ENCODE measurements at regions not wholly inside any gene's neighbourhood (a gene's known extent, or its start where the extent isn't known, plus 50 kb on each side); places are given as distances from the start of the nearest gene placed in this dataset.
"Not testable (repeated sequence)": the region's sequence is repeated elsewhere in the genome, so short reads cannot be mapped to it uniquely, and the experiment has no call there.

- DNase-seq (ENCODE audit: low read depth in 2 of 2): no peak
Observed at GRCh38 chr2:167749660-167750059, 497.7 kb downstream of the STK39 start.

GRCh38 chr2:167749016-167749415, 498.4 kb downstream of the STK39 start:
- no peak for DNase-seq (ENCODE audit: low read depth in 2 of 2)

- no peak for DNase-seq (ENCODE audit: low read depth in 2 of 2)
Observed at GRCh38 chr2:167748536-167748935, 498.9 kb downstream of the STK39 start.

GRCh38 chr2:167745667-167746066, 501.7 kb downstream of the STK39 start:
- no peak for DNase-seq (ENCODE audit: low read depth in 2 of 2)

- not testable (repeated sequence) for DNase-seq (ENCODE audit: low read depth in 2 of 2)
Observed at GRCh38 chr2:167739921-167740320, 507.5 kb downstream of the STK39 start.

GRCh38 chr2:167733747-167734146, 513.6 kb downstream of the STK39 start:
- no peak for DNase-seq (ENCODE audit: low read depth in 2 of 2)

GRCh38 chr2:167732326-167732725, 515.1 kb downstream of the STK39 start:
- DNase-seq (ENCODE audit: low read depth in 2 of 2): no peak

- DNase-seq (ENCODE audit: low read depth in 2 of 2): no peak
Observed at GRCh38 chr2:167729911-167730310, 517.5 kb downstream of the STK39 start.

GRCh38 chr2:167726788-167727187, 520.6 kb downstream of the STK39 start:
- DNase-seq (ENCODE audit: low read depth in 2 of 2): no peak

- no peak for DNase-seq (ENCODE audit: low read depth in 2 of 2)
Observed at GRCh38 chr2:167721593-167721992, 525.8 kb downstream of the STK39 start.

GRCh38 chr2:167719410-167719809, 528.0 kb downstream of the STK39 start:
- no peak for DNase-seq (ENCODE audit: low read depth in 2 of 2)

GRCh38 chr2:167718560-167718959, 528.8 kb downstream of the STK39 start:
- DNase-seq (ENCODE audit: low read depth in 2 of 2): no peak

GRCh38 chr2:167715932-167716331, 531.5 kb downstream of the STK39 start:
- DNase-seq (ENCODE audit: low read depth in 2 of 2): no peak

- DNase-seq (ENCODE audit: low read depth in 2 of 2): not testable (repeated sequence)
Observed at GRCh38 chr2:167715498-167715897, 531.9 kb downstream of the STK39 start.

GRCh38 chr2:167712275-167712674, 535.1 kb downstream of the STK39 start:
- DNase-seq (ENCODE audit: low read depth in 2 of 2): no peak

GRCh38 chr2:167708998-167709397, 538.4 kb downstream of the STK39 start:
- no peak for DNase-seq (ENCODE audit: low read depth in 2 of 2)

- DNase-seq (ENCODE audit: low read depth in 2 of 2): no peak
Observed at GRCh38 chr2:167706800-167707199, 540.6 kb downstream of the STK39 start.

- DNase-seq (ENCODE audit: low read depth in 2 of 2): no peak
Observed at GRCh38 chr2:167703441-167703840, 544.0 kb downstream of the STK39 start.

- DNase-seq (ENCODE audit: low read depth in 2 of 2): no peak
Observed at GRCh38 chr2:167702227-167702626, 545.2 kb downstream of the STK39 start.

- no peak for DNase-seq (ENCODE audit: low read depth in 2 of 2)
Observed at GRCh38 chr2:167701651-167702050, 545.7 kb downstream of the STK39 start.

GRCh38 chr2:167697948-167698347, 549.4 kb downstream of the STK39 start:
- no peak for DNase-seq (ENCODE audit: low read depth in 2 of 2)

- DNase-seq (ENCODE audit: low read depth in 2 of 2): no peak
Observed at GRCh38 chr2:167697194-167697593, 550.2 kb downstream of the STK39 start.

GRCh38 chr2:167692936-167693335, 554.5 kb downstream of the STK39 start:
- no peak for DNase-seq (ENCODE audit: low read depth in 2 of 2)

GRCh38 chr2:167692191-167692590, 555.2 kb downstream of the STK39 start:
- DNase-seq (ENCODE audit: low read depth in 2 of 2): no peak

GRCh38 chr2:167689444-167689843, 558.0 kb downstream of the STK39 start:
- no peak for DNase-seq (ENCODE audit: low read depth in 2 of 2)

Measured in fibroblast of skin of left quadriceps (primary cell).